ENCODE measurements at regions not wholly inside any gene's neighbourhood (a gene's known extent, or its start where the extent isn't known, plus 50 kb on each side); places are given as distances from the start of the nearest gene placed in this dataset.

DNA sequence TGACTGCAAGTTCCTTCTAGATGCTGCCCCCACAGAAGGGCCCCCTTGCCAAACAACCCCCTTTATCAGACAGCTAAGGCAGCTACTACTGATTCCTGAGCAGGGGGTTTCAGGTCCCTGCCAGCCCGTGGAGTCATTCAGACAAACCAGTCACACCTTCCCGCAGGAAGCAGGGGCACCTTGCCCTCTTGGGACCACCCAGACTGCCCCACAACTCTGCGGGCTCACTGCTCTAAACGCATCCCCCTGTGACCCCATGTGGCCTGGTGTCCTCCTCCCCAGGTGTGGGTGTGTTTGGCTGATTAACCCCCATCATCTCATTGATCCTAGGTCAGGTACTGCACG lies 298.9 kb downstream of the TCERG1L start:
- DNase-seq = no peak
- Histone ChIP-seq H3K9ac (ENCODE audit: insufficient read depth in 1 of 2, low read length in 2 of 2) (no peak overlapping the region), H3K27me3 (ENCODE audit: control insufficient read depth in 3 of 3, insufficient read depth in 3 of 3, low read length in 2 of 3) (peaks cover 0 to 2% (median 0%) of the 10 kb centered on the region in 3 donors), H3K4me3 (no peak overlapping the region), H3K36me3 (ENCODE audit: control insufficient read depth in 4 of 4, insufficient read depth in 4 of 4, low read length in 4 of 4) (no peaks in the 10 kb centered on the region), H3K4me1 (ENCODE audit: control insufficient read depth in 5 of 5, insufficient read depth in 5 of 5, low read length in 5 of 5) (no peaks in the 10 kb centered on the region), H3K27ac (ENCODE audit: low read depth in 1 of 2, low read length in 1 of 2) (no peak overlapping the region), H3K9me3 (ENCODE audit: control insufficient read depth in 4 of 4, insufficient read depth in 3 of 4, low read length in 3 of 4) (no peaks in the 10 kb centered on the region)
- WGBS, 2 donors = 62 to 69% methylated on average over 5 of the region's 5 CpGs
- no peak for TF ChIP-seq CTCF (IDR thresholded peaks at IDR 0.05; ENCODE audit: control extremely low read depth, extremely low read depth)
- no peak for ATAC-seq (ENCODE audit: insufficient read depth, low FRiP score)

DNA sequence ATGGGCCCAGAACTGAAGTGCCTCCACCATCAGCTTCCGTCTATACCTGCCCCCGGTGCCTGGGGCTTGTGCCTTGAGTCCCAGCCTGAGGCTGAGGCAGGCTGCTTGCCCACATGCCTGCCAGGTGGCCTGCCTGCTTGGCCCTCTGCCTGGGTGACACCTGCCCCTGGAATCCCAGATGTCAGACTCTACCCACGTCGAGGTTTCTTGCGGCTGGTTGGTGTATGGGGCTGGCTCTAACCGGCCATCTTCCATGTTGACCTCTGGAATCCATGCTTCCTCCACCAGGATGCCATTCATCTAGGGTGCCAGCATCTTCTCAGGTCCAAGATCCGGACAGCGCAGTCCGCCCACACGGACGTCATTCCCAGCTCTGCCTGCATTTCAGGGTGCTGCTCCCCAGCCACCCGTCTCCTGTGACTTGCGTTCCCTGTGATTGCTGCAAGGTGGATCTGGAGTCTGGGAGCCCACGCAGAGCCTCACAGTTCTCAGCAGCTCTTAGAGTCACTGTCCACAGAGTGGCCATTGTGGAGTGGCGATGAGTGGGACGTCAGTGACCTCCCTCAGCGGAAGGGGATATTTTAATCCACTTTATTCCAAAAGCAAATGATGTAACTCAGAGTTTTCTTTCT lies 298.1 kb downstream of the TCERG1L start:
- whole genome bisulfite sequencing, 2 donors = 90 to 91% methylated on average over 17 of the region's 17 CpGs
- ATAC-seq (ENCODE audit: insufficient read depth, low FRiP score) = no peak

DNA sequence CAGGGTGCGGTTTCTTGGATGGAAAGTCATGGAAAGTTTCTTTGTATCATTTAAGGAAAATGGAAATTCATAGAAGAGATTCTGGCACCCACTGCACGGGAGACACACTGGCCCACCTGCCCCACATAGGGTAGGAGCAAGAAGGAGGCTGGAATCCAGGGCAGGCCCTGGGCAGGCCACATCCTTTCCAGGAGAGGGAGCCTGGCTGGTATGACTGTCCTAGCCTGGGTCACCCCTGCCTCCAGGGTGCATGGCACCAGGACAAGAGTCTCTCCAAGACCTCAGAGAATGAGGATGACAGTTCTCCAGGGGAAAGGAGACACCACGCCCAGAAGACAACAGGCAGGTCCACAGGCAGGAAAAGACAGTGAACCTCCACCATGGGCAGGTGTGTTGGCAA lies 297.2 kb downstream of the TCERG1L start:
- no peak for ATAC-seq (ENCODE audit: insufficient read depth, low FRiP score)
- no peak for TF ChIP-seq CTCF (IDR thresholded peaks at IDR 0.05; ENCODE audit: control extremely low read depth, extremely low read depth)

More for the DNA sequence above, 298.1 kb downstream of the TCERG1L start:
- Histone ChIP-seq H3K4me3 (no peak overlapping the region), H3K9ac (ENCODE audit: insufficient read depth in 1 of 2, low read length in 2 of 2) (no peak overlapping the region), H3K9me3 (ENCODE audit: control insufficient read depth in 4 of 4, insufficient read depth in 3 of 4, low read length in 3 of 4) (no peaks in the 10 kb centered on the region), H3K27me3 (ENCODE audit: control insufficient read depth in 3 of 3, insufficient read depth in 3 of 3, low read length in 2 of 3) (peaks cover 0 to 2% (median 0%) of the 10 kb centered on the region in 3 donors), H3K4me1 (ENCODE audit: control insufficient read depth in 5 of 5, insufficient read depth in 5 of 5, low read length in 5 of 5) (no peaks in the 10 kb centered on the region), H3K27ac (ENCODE audit: low read depth in 1 of 2, low read length in 1 of 2) (no peak overlapping the region), H3K36me3 (ENCODE audit: control insufficient read depth in 4 of 4, insufficient read depth in 4 of 4, low read length in 4 of 4) (no peaks in the 10 kb centered on the region)
- no peak for DNase-seq
- TF ChIP-seq CTCF (IDR thresholded peaks at IDR 0.05; ENCODE audit: control extremely low read depth, extremely low read depth) = no peak

GRCh38 chr10:131015271-131015670 lies 296.2 kb downstream of the TCERG1L start:
- H3K27ac ChIP-seq (ENCODE audit: low read depth in 1 of 2, low read length in 1 of 2) = no peak overlapping the region
- no peak overlapping the region for H3K4me3 ChIP-seq
- TF ChIP-seq CTCF (IDR thresholded peaks at IDR 0.05; ENCODE audit: control extremely low read depth, extremely low read depth) = no peak

More for the DNA sequence above, 297.2 kb downstream of the TCERG1L start:
- Histone ChIP-seq H3K9ac (ENCODE audit: insufficient read depth in 1 of 2, low read length in 2 of 2) (no peak overlapping the region), H3K27ac (ENCODE audit: low read depth in 1 of 2, low read length in 1 of 2) (no peak overlapping the region), H3K9me3 (ENCODE audit: control insufficient read depth in 4 of 4, insufficient read depth in 3 of 4, low read length in 3 of 4) (no peaks in the 10 kb centered on the region), H3K4me3 (no peak overlapping the region), H3K36me3 (ENCODE audit: control insufficient read depth in 4 of 4, insufficient read depth in 4 of 4, low read length in 4 of 4) (no peaks in the 10 kb centered on the region), H3K4me1 (ENCODE audit: control insufficient read depth in 5 of 5, insufficient read depth in 5 of 5, low read length in 5 of 5) (no peaks in the 10 kb centered on the region), H3K27me3 (ENCODE audit: control insufficient read depth in 3 of 3, insufficient read depth in 3 of 3, low read length in 2 of 3) (peaks cover 0 to 6% (median 0%) of the 10 kb centered on the region in 3 donors)
- DNase-seq = no peak
- WGBS, 2 donors = 79 to 90% methylated on average over 3 of the region's 3 CpGs

More at GRCh38 chr10:131015271-131015670, 296.2 kb downstream of the TCERG1L start:
- no peak for ATAC-seq (ENCODE audit: insufficient read depth, low FRiP score)
- Histone ChIP-seq H3K36me3 (ENCODE audit: control insufficient read depth in 4 of 4, insufficient read depth in 4 of 4, low read length in 4 of 4) (no peaks in the 10 kb centered on the region), H3K9ac (ENCODE audit: insufficient read depth in 1 of 2, low read length in 2 of 2) (no peak overlapping the region), H3K27me3 (ENCODE audit: control insufficient read depth in 3 of 3, insufficient read depth in 3 of 3, low read length in 2 of 3) (peaks cover 0 to 6% (median 0%) of the 10 kb centered on the region in 3 donors), H3K9me3 (ENCODE audit: control insufficient read depth in 4 of 4, insufficient read depth in 3 of 4, low read length in 3 of 4) (no peaks in the 10 kb centered on the region), H3K4me1 (ENCODE audit: control insufficient read depth in 5 of 5, insufficient read depth in 5 of 5, low read length in 5 of 5) (no peaks in the 10 kb centered on the region)
- no peak for DNase-seq
- 82 to 90% methylated on average over 9 of the region's 9 CpGs for WGBS, 2 donors
